ENCODE measurements at regions not wholly inside any gene's neighbourhood (a gene's known extent, or its start where the extent isn't known, plus 50 kb on each side); places are given as distances from the start of the nearest gene placed in this dataset.

DNA sequence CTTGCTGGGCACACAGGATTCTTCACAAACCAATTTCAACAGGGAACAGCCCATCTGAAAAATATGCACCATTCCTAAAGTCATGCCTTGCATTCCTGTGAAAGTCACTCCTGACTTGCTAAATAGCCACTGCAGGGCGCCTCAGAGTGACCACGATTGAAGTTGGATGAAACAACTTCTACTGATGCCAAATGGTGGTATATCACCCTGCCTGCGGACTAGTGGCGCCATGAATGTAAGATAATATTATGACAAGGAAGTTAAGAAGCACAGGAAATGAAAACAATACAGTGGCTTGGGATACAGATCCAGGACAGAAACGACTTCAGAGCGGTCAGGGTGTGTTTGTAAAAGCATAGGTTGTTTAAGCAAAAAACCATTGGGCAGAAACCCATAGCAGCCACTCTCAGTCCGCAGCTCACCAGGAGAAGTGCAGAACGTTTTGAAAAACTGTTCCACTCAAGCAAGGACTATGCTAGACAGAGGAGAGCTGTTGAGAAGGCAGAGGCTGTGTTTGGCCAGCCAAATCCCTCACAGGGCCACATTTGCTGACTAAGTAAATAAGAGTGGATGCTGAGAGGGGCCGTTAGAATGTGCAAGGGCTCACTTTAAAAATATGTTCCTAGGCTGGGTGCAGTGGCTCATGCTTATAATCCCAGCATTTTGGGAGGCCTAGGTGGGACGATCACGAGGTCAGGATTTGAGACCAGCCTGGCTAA is 250.4 kb downstream of the PTTG2 start:
- DNase-seq (ENCODE audit: low read depth) = no peak
- TF ChIP-seq CTCF (IDR thresholded peaks at IDR 0.05; ENCODE audit: insufficient read depth, low read depth, low read length, missing control alignments) = no peak
- H3K4me3 ChIP-seq (ENCODE audit: low read depth, low read length) = no peak overlapping the region

GRCh38 chr4:38211885-38212284 is 251.7 kb downstream of the PTTG2 start:
- no peak for DNase-seq (ENCODE audit: low read depth)
- TF ChIP-seq CTCF (IDR thresholded peaks at IDR 0.05; ENCODE audit: insufficient read depth, low read depth, low read length, missing control alignments) = no peak
- no peak overlapping the region for H3K4me3 ChIP-seq (ENCODE audit: low read depth, low read length)

GRCh38 chr4:38213083-38213805 is 253.0 kb downstream of the PTTG2 start:
- no peak for TF ChIP-seq CTCF (IDR thresholded peaks at IDR 0.05; ENCODE audit: insufficient read depth, low read depth, low read length, missing control alignments)
- H3K4me3 ChIP-seq (ENCODE audit: low read depth, low read length) = no peak overlapping the region
- DNase-seq (ENCODE audit: low read depth) = no peak

DNA sequence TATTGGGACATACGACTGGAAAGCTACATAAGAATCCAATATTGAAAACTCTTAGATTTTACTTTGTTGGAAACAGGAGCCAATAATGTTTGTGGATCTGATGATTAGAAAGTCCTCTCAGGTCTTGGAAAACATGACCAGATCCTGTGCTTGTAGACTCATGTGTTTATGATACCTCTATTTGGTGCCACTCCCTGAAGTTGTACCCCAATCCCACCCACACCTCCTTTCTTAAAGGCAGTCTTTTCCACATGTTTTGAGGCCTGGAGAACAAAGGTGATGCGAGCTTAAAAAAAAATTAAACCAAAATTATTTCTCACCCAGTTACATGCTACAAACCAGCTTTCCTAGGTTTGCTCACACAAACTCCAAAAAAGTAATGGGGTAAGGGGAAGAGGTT is 262.7 kb downstream of the PTTG2 start:
- no peak for TF ChIP-seq CTCF (IDR thresholded peaks at IDR 0.05; ENCODE audit: insufficient read depth, low read depth, low read length, missing control alignments)
- DNase-seq (ENCODE audit: low read depth) = no peak
- no peak overlapping the region for H3K4me3 ChIP-seq (ENCODE audit: low read depth, low read length)

DNA sequence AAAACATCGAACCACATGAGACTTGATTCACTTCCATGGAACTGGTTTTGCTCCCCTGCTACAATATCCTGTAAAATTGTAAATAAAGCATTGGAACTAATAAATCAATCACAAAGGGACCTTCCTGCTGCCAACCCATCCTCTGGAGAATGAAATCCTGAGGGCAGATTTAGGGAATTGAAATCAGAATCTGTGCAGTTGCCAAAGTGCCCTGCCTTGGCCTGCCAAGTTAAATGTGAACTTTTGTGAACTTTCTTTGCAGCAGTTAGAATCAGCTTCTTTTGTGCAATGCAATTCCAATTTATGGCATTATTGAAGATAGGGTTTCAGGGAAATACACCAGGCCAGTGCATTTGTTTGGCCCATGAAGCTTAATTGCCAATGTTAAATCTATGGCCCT is 263.1 kb downstream of the PTTG2 start:
- no peak for TF ChIP-seq CTCF (IDR thresholded peaks at IDR 0.05; ENCODE audit: insufficient read depth, low read depth, low read length, missing control alignments)
- H3K4me3 ChIP-seq (ENCODE audit: low read depth, low read length) = no peak overlapping the region
- no peak for DNase-seq (ENCODE audit: low read depth)

DNA sequence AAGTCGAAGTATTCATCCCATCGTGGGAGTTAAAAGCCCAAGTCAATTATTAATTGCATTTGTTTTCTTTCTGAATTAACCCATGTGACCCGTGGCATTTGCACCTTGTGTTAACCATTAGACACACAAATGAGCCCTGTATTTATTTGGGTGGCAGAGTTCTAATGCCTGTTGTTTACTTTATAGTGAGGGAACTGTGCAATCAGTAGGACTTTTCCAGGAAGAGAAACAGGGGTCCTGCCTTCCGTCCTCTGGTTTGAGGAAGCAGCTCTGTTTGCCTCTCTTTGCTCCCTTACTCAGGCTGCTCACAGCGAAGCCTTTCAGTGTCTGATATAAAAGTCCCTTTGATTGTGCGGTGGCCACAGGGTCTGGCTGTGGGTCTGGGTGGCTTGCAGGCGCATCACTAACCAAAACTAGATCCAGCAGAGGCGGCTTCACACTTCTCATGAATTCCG is 263.6 kb downstream of the PTTG2 start:
- no peak for TF ChIP-seq CTCF (IDR thresholded peaks at IDR 0.05; ENCODE audit: insufficient read depth, low read depth, low read length, missing control alignments)
- H3K4me3 ChIP-seq (ENCODE audit: low read depth, low read length) = no peak overlapping the region
- no peak for DNase-seq (ENCODE audit: low read depth)
